Osteocyte (in vitro differentiated cells): ENCODE measurements at regions not wholly inside any gene's neighbourhood (a gene's known extent, or its start where the extent isn't known, plus 50 kb on each side); places are given as distances from the start of the nearest gene placed in this dataset.
A peak's percentile ranks its signal among the peaks of the same experiment; 100 is the strongest.

ENCODE experiments used
- DNase-seq: peaks from one replicate; pipeline ENCODE4 v3.0.0; 2021; ENCODE audit warnings: mixed read lengths; ENCODE audit not compliant: unreplicated experiment; ENCODE audit errors: extremely low spot score
- H3K27ac Mint-ChIP-seq: one replicate; pipeline ENCODE4 v1.8.0; 2021; ENCODE audit warnings: mild to moderate bottlenecking, mixed read lengths; ENCODE audit not compliant: unreplicated experiment
- H3K27me3 Mint-ChIP-seq: one replicate; pipeline ENCODE4 v1.8.0; 2021; ENCODE audit warnings: mixed read lengths; ENCODE audit not compliant: unreplicated experiment
- H3K36me3 Mint-ChIP-seq: one replicate; pipeline ENCODE4 v1.8.0; 2021; ENCODE audit warnings: mixed read lengths; ENCODE audit not compliant: unreplicated experiment
- H3K4me1 Mint-ChIP-seq: one replicate; pipeline ENCODE4 v1.8.0; 2021; ENCODE audit warnings: mixed read lengths; ENCODE audit not compliant: unreplicated experiment
- H3K4me3 Mint-ChIP-seq: one replicate; pipeline ENCODE4 v1.8.0; 2021; ENCODE audit warnings: mild to moderate bottlenecking, moderate library complexity, mixed read lengths; ENCODE audit not compliant: unreplicated experiment
- H3K9me3 Mint-ChIP-seq: one replicate; pipeline ENCODE4 v1.8.0; 2021; ENCODE audit warnings: mixed read lengths; ENCODE audit not compliant: unreplicated experiment
- TF ChIP-seq, protein P1 (sequence below): fragments of 200-600 bp; sonication (generic); IDR thresholded peaks from 2 replicates; pipeline ENCODE4 v1.5.0; 2021; ENCODE audit warnings: antibody characterized with exemption, mild to moderate bottlenecking, moderate library complexity

DNA sequence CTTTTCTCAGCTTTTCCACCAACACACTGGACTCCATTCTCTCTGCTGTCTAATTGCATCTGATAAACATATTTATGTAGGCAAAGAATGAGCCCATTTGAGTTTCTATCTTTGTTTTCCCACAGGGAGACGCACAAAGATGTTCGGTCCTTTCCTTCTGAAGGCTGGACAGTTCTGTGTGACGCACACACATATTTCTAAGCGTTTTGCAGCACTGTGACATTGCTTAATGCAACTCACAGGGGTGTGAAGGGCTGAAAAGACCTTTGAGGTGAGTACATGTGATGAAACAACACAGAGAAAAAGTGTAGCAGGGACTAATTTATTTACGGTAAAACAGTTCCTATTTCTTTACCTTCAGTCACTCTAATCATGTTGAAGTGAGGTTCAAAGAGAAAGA, 323.1 kb upstream of the RUNX1 start:
- Mint-ChIP-seq H3K4me1 (peaks cover 10% of the 10 kb centered on the region), H3K4me3 (no peak overlapping the region)
- TF ChIP-seq, protein P1, sequence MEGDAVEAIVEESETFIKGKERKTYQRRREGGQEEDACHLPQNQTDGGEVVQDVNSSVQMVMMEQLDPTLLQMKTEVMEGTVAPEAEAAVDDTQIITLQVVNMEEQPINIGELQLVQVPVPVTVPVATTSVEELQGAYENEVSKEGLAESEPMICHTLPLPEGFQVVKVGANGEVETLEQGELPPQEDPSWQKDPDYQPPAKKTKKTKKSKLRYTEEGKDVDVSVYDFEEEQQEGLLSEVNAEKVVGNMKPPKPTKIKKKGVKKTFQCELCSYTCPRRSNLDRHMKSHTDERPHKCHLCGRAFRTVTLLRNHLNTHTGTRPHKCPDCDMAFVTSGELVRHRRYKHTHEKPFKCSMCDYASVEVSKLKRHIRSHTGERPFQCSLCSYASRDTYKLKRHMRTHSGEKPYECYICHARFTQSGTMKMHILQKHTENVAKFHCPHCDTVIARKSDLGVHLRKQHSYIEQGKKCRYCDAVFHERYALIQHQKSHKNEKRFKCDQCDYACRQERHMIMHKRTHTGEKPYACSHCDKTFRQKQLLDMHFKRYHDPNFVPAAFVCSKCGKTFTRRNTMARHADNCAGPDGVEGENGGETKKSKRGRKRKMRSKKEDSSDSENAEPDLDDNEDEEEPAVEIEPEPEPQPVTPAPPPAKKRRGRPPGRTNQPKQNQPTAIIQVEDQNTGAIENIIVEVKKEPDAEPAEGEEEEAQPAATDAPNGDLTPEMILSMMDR: no peak

DNA sequence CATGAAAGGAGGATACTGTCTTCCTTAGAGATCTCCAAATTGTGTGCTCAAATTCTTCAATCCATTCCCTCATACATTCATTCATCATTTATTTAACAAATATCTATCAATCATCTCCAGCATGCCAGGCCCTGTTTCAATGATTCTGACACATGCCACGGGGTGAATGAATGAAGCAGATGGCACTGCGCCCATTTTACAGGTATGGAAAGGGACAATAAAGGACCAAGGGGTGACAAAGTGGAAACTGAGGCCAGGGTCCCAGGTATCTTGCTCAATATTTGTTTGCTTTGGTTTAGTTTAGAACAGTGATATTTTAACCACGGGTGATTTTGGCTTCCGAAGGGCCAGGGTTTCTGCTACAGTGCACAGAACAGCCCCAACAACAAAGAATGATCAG, 321.6 kb upstream of the RUNX1 start:
- Mint-ChIP-seq H3K36me3 (no peaks in the 10 kb centered on the region), H3K27me3 (no peaks in the 10 kb centered on the region), H3K4me1 (peaks cover 18% of the 10 kb centered on the region), H3K27ac (no peak overlapping the region), H3K9me3 (no peaks in the 10 kb centered on the region), H3K4me3 (no peak overlapping the region)
- DNase-seq: no peak
- TF ChIP-seq, protein P1: no peak

More for the DNA sequence above, 323.1 kb upstream of the RUNX1 start:
- Mint-ChIP-seq H3K27me3 (no peaks in the 10 kb centered on the region), H3K9me3 (no peaks in the 10 kb centered on the region), H3K36me3 (no peaks in the 10 kb centered on the region), H3K27ac (no peak overlapping the region)
- DNase-seq: no peak

DNA sequence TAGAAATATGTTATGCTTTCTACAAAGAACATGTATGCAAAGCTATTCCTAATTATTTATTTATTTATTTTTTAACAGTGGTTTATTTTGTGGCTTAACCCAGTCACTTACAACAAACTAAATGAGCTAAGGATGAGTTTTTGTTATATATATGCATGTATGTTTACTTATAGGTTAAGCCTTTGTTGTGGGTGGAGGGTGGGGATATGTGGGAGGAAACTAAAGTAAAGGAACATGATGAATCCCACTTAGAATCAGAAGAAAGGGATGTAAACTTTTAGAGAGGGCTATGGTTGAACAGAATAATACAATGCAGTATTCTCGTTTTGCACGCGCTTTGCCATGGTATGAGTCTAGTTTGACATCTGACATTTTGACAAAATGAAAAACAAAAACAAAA, 321.0 kb upstream of the RUNX1 start:
- TF ChIP-seq, protein P1: no peak
- no peak overlapping the region for H3K4me3 Mint-ChIP-seq
- no peak for DNase-seq
- no peaks in the 10 kb centered on the region for H3K9me3 Mint-ChIP-seq
- no peak overlapping the region for H3K27ac Mint-ChIP-seq
- no peaks in the 10 kb centered on the region for H3K36me3 Mint-ChIP-seq
- H3K27me3 Mint-ChIP-seq: no peaks in the 10 kb centered on the region
- H3K4me1 Mint-ChIP-seq: peaks cover 18% of the 10 kb centered on the region

DNA sequence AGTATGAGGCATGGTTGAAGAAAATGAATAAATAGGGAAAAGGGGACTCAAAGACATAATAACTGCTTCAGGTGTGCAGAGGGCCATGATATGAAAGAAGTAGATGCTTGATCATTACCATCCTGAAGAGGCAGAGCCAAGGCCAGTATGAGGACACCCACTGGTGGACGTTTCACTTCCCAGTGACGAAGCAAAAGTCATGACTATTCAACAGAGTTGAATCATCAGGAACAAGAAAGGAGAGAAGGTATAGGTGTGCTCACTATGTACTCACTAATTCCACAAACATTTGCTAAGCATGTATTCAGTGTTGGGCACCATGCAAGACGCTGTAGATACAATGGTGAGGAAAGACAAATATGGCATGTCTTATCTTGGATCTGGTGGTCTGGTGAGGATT, 319.2 kb upstream of the RUNX1 start:
- Mint-ChIP-seq H3K4me1 (peaks cover 18% of the 10 kb centered on the region), H3K36me3 (no peaks in the 10 kb centered on the region), H3K4me3 (no peak overlapping the region), H3K9me3 (no peaks in the 10 kb centered on the region), H3K27me3 (no peaks in the 10 kb centered on the region), H3K27ac (no peak overlapping the region)
- no peak for DNase-seq
- TF ChIP-seq, protein P1: no peak

DNA sequence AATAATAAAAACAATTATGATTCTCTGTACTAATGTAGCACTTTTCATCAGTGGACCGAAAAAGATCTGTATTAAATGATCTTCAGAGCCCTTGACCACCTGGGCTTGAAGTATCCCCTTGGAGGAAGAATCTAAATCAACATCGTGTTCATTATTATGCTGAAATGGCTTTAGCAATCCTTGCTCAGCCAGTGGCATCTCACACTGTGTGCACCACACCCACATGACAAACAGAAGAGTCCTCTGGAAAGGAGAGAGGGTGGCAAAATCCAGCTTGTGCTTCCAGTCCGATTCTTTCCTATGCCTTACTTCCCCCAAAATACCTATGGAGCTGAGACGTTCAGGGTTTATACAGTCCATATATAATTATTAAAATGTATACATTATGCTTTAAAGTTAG, 318.5 kb upstream of the RUNX1 start:
- DNase-seq: no peak
- H3K27me3 Mint-ChIP-seq: no peaks in the 10 kb centered on the region
- no peak overlapping the region for H3K4me3 Mint-ChIP-seq
- H3K27ac Mint-ChIP-seq: peak overlapping the region; percentile 8
- TF ChIP-seq, protein P1: no peak
- H3K36me3 Mint-ChIP-seq: no peaks in the 10 kb centered on the region
- H3K9me3 Mint-ChIP-seq: no peaks in the 10 kb centered on the region
- peaks cover 18% of the 10 kb centered on the region for H3K4me1 Mint-ChIP-seq
